Middle frontal gyrus (tissue), 1 donor: ENCODE measurements at regions not wholly inside any gene's neighbourhood (a gene's known extent, or its start where the extent isn't known, plus 50 kb on each side); places are given as distances from the start of the nearest gene placed in this dataset.
"Not testable (repeated sequence)": the region's sequence is repeated elsewhere in the genome, so short reads cannot be mapped to it uniquely, and the experiment has no call there.

ENCODE experiments used
- DNase-seq: peaks from one replicate; pipeline ENCODE4 v3.0.0-alpha.2; 2015; ENCODE audit warnings: low spot score; ENCODE audit errors: extremely low spot score

- DNase-seq: no peak
These were observed 167.7 kb downstream of the VAPA start for GRCh38 chr18:10081492-10081891.

GRCh38 chr18:10085416-10085815, 171.6 kb downstream of the VAPA start:
- no peak for DNase-seq

GRCh38 chr18:10085876-10086275, 172.1 kb downstream of the VAPA start:
- DNase-seq: no peak

- no peak for DNase-seq
These were observed 172.8 kb downstream of the VAPA start for GRCh38 chr18:10086458-10087210.

GRCh38 chr18:10088734-10089133, 174.9 kb downstream of the VAPA start:
- DNase-seq: no peak

GRCh38 chr18:10089881-10090280, 176.1 kb downstream of the VAPA start:
- no peak for DNase-seq

GRCh38 chr18:10090668-10091067, 176.9 kb downstream of the VAPA start:
- DNase-seq: no peak

- no peak for DNase-seq
These were observed 179.6 kb downstream of the VAPA start for GRCh38 chr18:10093445-10093844.

- DNase-seq: no peak
These were observed 180.3 kb downstream of the VAPA start for GRCh38 chr18:10094154-10094553.

- no peak for DNase-seq
These were observed 180.8 kb downstream of the VAPA start for GRCh38 chr18:10094655-10095054.

GRCh38 chr18:10095356-10095755, 181.5 kb downstream of the VAPA start:
- no peak for DNase-seq

- no peak for DNase-seq
These were observed 185.8 kb downstream of the VAPA start for GRCh38 chr18:10099539-10100140.

- DNase-seq: no peak
These were observed 186.4 kb downstream of the VAPA start for GRCh38 chr18:10100196-10100595.

GRCh38 chr18:10100941-10101701, 187.3 kb downstream of the VAPA start:
- DNase-seq: no peak

GRCh38 chr18:10101729-10102128, 187.9 kb downstream of the VAPA start:
- no peak for DNase-seq

GRCh38 chr18:10105118-10105517, 191.3 kb downstream of the VAPA start:
- not testable (repeated sequence) for DNase-seq

- DNase-seq: no peak
These were observed 197.4 kb downstream of the VAPA start for GRCh38 chr18:10111191-10111590.

- no peak for DNase-seq
These were observed 198.1 kb downstream of the VAPA start for GRCh38 chr18:10111944-10112343.

- no peak for DNase-seq
These were observed 199.6 kb downstream of the VAPA start for GRCh38 chr18:10113121-10114022.

- no peak for DNase-seq
These were observed 201.1 kb downstream of the VAPA start for GRCh38 chr18:10114717-10115463.

GRCh38 chr18:10116574-10116973, 202.8 kb downstream of the VAPA start:
- no peak for DNase-seq
